B cell (primary cell): ENCODE measurements at regions not wholly inside any gene's neighbourhood (a gene's known extent, or its start where the extent isn't known, plus 50 kb on each side); places are given as distances from the start of the nearest gene placed in this dataset.

Source experiments
- ATAC-seq: fragments of 200-7000 bp; cut with Tn5 transposase; one replicate; pipeline ENCODE4 v1.10.0; 2021; ENCODE audit warnings: low read depth, mild to moderate bottlenecking, moderate number of reproducible peaks, moderate library complexity
- CTCF ChIA-PET: fragments of 350-600 bp; sonication (Branson Sonifier 250); formaldehyde crosslinking; loops from one replicate; lab custom pipeline; 2021; ENCODE audit warnings: antibody characterized with exemption, inconsistent platforms; lab: Charles Lee
- POLR2A ChIA-PET: fragments of 350-600 bp; sonication (Branson Sonifier 250); formaldehyde crosslinking; loops from one replicate; lab custom pipeline; 2021; ENCODE audit warnings: antibody characterized with exemption; lab: Charles Lee
- DNase-seq: peaks from one replicate; pipeline ENCODE4 v3.0.0; 2013
- H2AFZ ChIP-seq: 2 replicates; pipeline ENCODE4 v1.6.1; 2012; ENCODE audit warnings: mild to moderate bottlenecking, low read depth, low read length; ENCODE audit not compliant: insufficient read depth, poor library complexity, severe bottlenecking
- H3K27ac ChIP-seq, 2 donors: 1 replicate in 1 of 2; 2 replicates in 1 of 2; pipeline ENCODE4 v1.5.1; 2012 to 2013; ENCODE audit warnings: low read length in 2 of 2, mild to moderate bottlenecking in 2 of 2, moderate library complexity in 1 of 2
- H3K27me3 ChIP-seq, 4 experiments: fragments of 200-600 bp in 1 of 4; sonication (generic) in 1 of 4; replicated peaks in 1 of 4; 1 replicate in 2 of 4; 2 replicates in 2 of 4; pipeline versions ENCODE4 v1.6.1 to v1.7.0; 2013 to 2016; ENCODE audit warnings: low read length in 3 of 4, mild to moderate bottlenecking in 2 of 4, mixed read lengths in 1 of 4, moderate library complexity in 1 of 4; ENCODE audit not compliant: insufficient read depth in 4 of 4, control insufficient read depth in 3 of 4; ENCODE audit errors: control extremely low read depth in 1 of 4
- H3K36me3 ChIP-seq, 2 experiments: replicated peaks in 1 of 2; 1 replicate in 1 of 2; 2 replicates in 1 of 2; pipeline versions ENCODE4 v1.6.1 to v1.7.1; 2013; ENCODE audit warnings: low read length in 1 of 2; ENCODE audit not compliant: insufficient read depth in 2 of 2, control insufficient read depth in 1 of 2; ENCODE audit errors: control extremely low read depth in 1 of 2, extremely low read depth in 1 of 2
- H3K4me1 ChIP-seq, 2 donors: fragments of 200-600 bp in 1 of 2; sonication (generic) in 1 of 2; 1 replicate in 1 of 2; 2 replicates in 1 of 2; pipeline versions ENCODE4 v1.5.1 to v1.6.1; 2013 to 2017; ENCODE audit warnings: low read length in 2 of 2; ENCODE audit not compliant: control insufficient read depth in 2 of 2, insufficient read depth in 2 of 2
- H3K4me2 ChIP-seq: replicated peaks from 2 replicates; pipeline ENCODE3; 2012; ENCODE audit warnings: mild to moderate bottlenecking, low read depth, low read length; ENCODE audit not compliant: poor library complexity, severe bottlenecking
- H3K4me3 ChIP-seq, 5 experiments: fragments of 200-600 bp in 1 of 5; sonication (generic) in 1 of 5; 1 replicate in 3 of 5; 2 replicates in 2 of 5; pipeline versions ENCODE4 v1.5.1 to v1.7.0; 2011 to 2016; ENCODE audit warnings: low read length in 4 of 5, mild to moderate bottlenecking in 4 of 5, low read depth in 2 of 5, control low read depth in 1 of 5, moderate library complexity in 1 of 5; ENCODE audit not compliant: insufficient read depth in 1 of 5; ENCODE audit errors: control extremely low read depth in 1 of 5, extremely low read depth in 1 of 5
- H3K79me2 ChIP-seq: fragments of 200-600 bp; sonication (generic); one replicate; pipeline ENCODE4 v1.6.0; 2016; ENCODE audit warnings: low read length; ENCODE audit not compliant: control insufficient read depth, insufficient read depth
- H3K9ac ChIP-seq: fragments of 200-600 bp; sonication (generic); 2 replicates; pipeline ENCODE4 v1.6.1; 2017; ENCODE audit warnings: mild to moderate bottlenecking, low read length, moderate library complexity
- H3K9me3 ChIP-seq, 3 donors: one replicate each; pipeline versions ENCODE4 v1.6.1 to v1.7.1; 2013; ENCODE audit warnings: low read length in 2 of 3; ENCODE audit not compliant: control insufficient read depth in 2 of 3, insufficient read depth in 1 of 3; ENCODE audit errors: control extremely low read depth in 1 of 3
- H4K20me1 ChIP-seq: 2 replicates; pipeline ENCODE4 v1.6.0; 2012; ENCODE audit warnings: mild to moderate bottlenecking, low read length; ENCODE audit not compliant: insufficient read depth, control insufficient read depth, poor library complexity, severe bottlenecking
- H3K27ac Mint-ChIP-seq: one replicate; pipeline ENCODE4 v1.8.0; 2021; ENCODE audit warnings: mixed read lengths
- H3K27me3 Mint-ChIP-seq: one replicate; pipeline ENCODE4 v1.8.0; 2021; ENCODE audit warnings: mixed read lengths
- H3K4me1 Mint-ChIP-seq: one replicate; pipeline ENCODE4 v1.8.0; 2021; ENCODE audit warnings: mixed read lengths
- H3K4me3 Mint-ChIP-seq: one replicate; pipeline ENCODE4 v1.8.0; 2021; ENCODE audit warnings: mixed read lengths
- H3K9me3 Mint-ChIP-seq: one replicate; pipeline ENCODE4 v1.8.0; 2022; ENCODE audit warnings: mixed read lengths; ENCODE audit not compliant: insufficient read depth
- CTCF ChIP-seq: fragments of 200-600 bp; IDR thresholded peaks from one replicate; pipeline ENCODE4 v1.8.0; 2022; ENCODE audit warnings: antibody characterized with exemption, mild to moderate bottlenecking
- EZH2 ChIP-seq: IDR thresholded peaks from 2 replicates; pipeline ENCODE4 v1.6.1; 2012; ENCODE audit warnings: borderline replicate concordance, low read depth, mild to moderate bottlenecking, moderate library complexity, low read length; ENCODE audit not compliant: insufficient read depth, poor library complexity, severe bottlenecking
- WGBS: methylation state at CpG from one replicate; pipeline ENCODE4 v1.1.5; 2013; ENCODE audit warnings: missing lambda C conversion rate; ENCODE audit not compliant: insufficient coverage; 5-methylcytosine and 5-hydroxymethylcytosine counted together
- intact Hi-C: fragments of 100-400 bp; cut with micrococcal nuclease; formaldehyde crosslinking; loops from one replicate; pipeline ENCODE4 v1.10.0; 2022

GRCh38 chr20:48102076-48102787 lies 317.0 kb upstream of the SULF2 start:
- Histone ChIP-seq H2AFZ (no peak overlapping the region), H3K9ac (no peak overlapping the region), H3K27ac (no peak overlapping the region), H4K20me1 (no peaks in the 10 kb centered on the region), H3K27me3 (peaks cover 0 to 4% (median 0%) of the 10 kb centered on the region in 4 experiments), H3K36me3 (no peaks in the 10 kb centered on the region), H3K4me2 (no peak overlapping the region), H3K4me1 (no peaks in the 10 kb centered on the region), H3K4me3 (no peak overlapping the region), H3K79me2 (no peaks in the 10 kb centered on the region), H3K9me3 (peaks cover 0 to 18% (median 0%) of the 10 kb centered on the region in 3 donors)
- H3K4me1 Mint-ChIP-seq, result no peaks in the 10 kb centered on the region
- H3K27me3 Mint-ChIP-seq, result peaks cover 5% of the 10 kb centered on the region
- ATAC-seq (no peak), DNase-seq (no peak)
- intact Hi-C loops, result no loop called here
- no peak for TF ChIP-seq CTCF
- TF ChIP-seq EZH2, result no peak
- ChIA-PET POLR2A (no interaction called here), CTCF (no interaction called here)
- 91% methylated on average over 7 of the region's 11 CpGs for WGBS
- no peak overlapping the region for H3K4me3 Mint-ChIP-seq
- no peaks in the 10 kb centered on the region for H3K9me3 Mint-ChIP-seq
- no peak overlapping the region for H3K27ac Mint-ChIP-seq

DNA sequence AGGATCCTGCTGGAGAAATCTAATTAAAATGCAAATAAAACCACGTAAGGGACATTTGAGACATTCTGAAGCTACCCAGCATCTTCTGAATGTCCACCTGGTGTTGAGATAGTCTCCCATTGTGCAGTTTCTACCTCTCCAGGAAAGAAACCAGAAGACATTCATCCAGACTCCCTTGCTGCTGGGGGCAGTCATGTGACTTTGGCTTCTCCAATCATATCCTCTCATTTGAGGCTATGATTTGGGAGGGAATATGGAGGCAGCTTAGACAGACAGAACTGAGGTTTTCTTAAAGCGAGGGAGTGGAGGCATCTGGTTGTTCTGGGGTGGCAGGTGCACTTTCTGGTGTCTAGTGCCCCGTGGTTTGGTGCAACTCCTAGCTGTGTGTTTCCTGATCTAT lies 315.2 kb upstream of the SULF2 start:
- no peak overlapping the region for H3K27ac Mint-ChIP-seq
- no peaks in the 10 kb centered on the region for H3K4me1 Mint-ChIP-seq
- no peak overlapping the region for H2AFZ ChIP-seq
- intact Hi-C loops, result no loop called here
- H3K4me3 Mint-ChIP-seq, result no peak overlapping the region
- WGBS, result 93% methylated on average over 3 of the region's 3 CpGs
- ChIA-PET CTCF (no interaction called here), POLR2A (no interaction called here)
- no peak for DNase-seq
- H3K36me3 ChIP-seq, result no peaks in the 10 kb centered on the region
- H4K20me1 ChIP-seq, result no peaks in the 10 kb centered on the region
- H3K4me3 ChIP-seq, result no peak overlapping the region
- no peak for TF ChIP-seq EZH2
- TF ChIP-seq CTCF, result no peak
- H3K27me3 Mint-ChIP-seq, result peaks cover 5% of the 10 kb centered on the region
- no peaks in the 10 kb centered on the region for H3K4me1 ChIP-seq
- no peak overlapping the region for H3K9ac ChIP-seq
- no peak overlapping the region for H3K27ac ChIP-seq
- H3K27me3 ChIP-seq, result peaks cover 0 to 3% (median 0%) of the 10 kb centered on the region in 4 experiments
- no peaks in the 10 kb centered on the region for H3K79me2 ChIP-seq
- no peak overlapping the region for H3K4me2 ChIP-seq
- H3K9me3 ChIP-seq, result peaks cover 0 to 18% (median 0%) of the 10 kb centered on the region in 3 donors
- ATAC-seq, result no peak
- no peaks in the 10 kb centered on the region for H3K9me3 Mint-ChIP-seq
